Trophoblast cell (in vitro differentiated cells and primary cell): ENCODE measurements at regions not wholly inside any gene's neighbourhood (a gene's known extent, or its start where the extent isn't known, plus 50 kb on each side); places are given as distances from the start of the nearest gene placed in this dataset.

Source experiments
- DNase-seq, 2 donors: peaks; one replicate each; pipeline ENCODE4 v3.0.0-alpha.2; 2016
- H2AFZ ChIP-seq: 2 replicates; pipeline ENCODE4 v1.6.1; 2013; ENCODE audit warnings: low read length, moderate library complexity, mild to moderate bottlenecking; ENCODE audit not compliant: insufficient read depth, poor library complexity
- H2AK5ac ChIP-seq: 2 replicates; pipeline ENCODE4 v1.6.1; 2013; ENCODE audit warnings: mild to moderate bottlenecking, low read length
- H2BK120ac ChIP-seq: 2 replicates; pipeline ENCODE4 v1.6.1; 2013; ENCODE audit warnings: low read length, mild to moderate bottlenecking, moderate library complexity; ENCODE audit not compliant: insufficient read depth, poor library complexity
- H2BK12ac ChIP-seq: 2 replicates; pipeline ENCODE4 v1.6.1; 2013; ENCODE audit warnings: mild to moderate bottlenecking, low read length, moderate library complexity
- H2BK5ac ChIP-seq: 2 replicates; pipeline ENCODE4 v1.6.1; 2013; ENCODE audit warnings: low read length, low read depth, moderate library complexity, mild to moderate bottlenecking; ENCODE audit not compliant: poor library complexity
- H3K14ac ChIP-seq: 2 replicates; pipeline ENCODE4 v1.6.1; 2013; ENCODE audit warnings: mild to moderate bottlenecking, low read length
- H3K18ac ChIP-seq: 2 replicates; pipeline ENCODE4 v1.6.1; 2013; ENCODE audit warnings: mild to moderate bottlenecking, low read length
- H3K23ac ChIP-seq: 2 replicates; pipeline ENCODE4 v1.6.1; 2013; ENCODE audit warnings: low read length
- H3K27ac ChIP-seq: 2 replicates; pipeline ENCODE4 v1.5.1; 2013; ENCODE audit warnings: low read depth, mild to moderate bottlenecking, inconsistent platforms, low read length, moderate library complexity
- H3K27me3 ChIP-seq: 2 replicates; pipeline ENCODE4 v1.6.1; 2013; ENCODE audit warnings: inconsistent platforms, mild to moderate bottlenecking, low read length, moderate library complexity; ENCODE audit not compliant: insufficient read depth
- H3K36me3 ChIP-seq, 2 experiments: 1 replicate in 1 of 2; 2 replicates in 1 of 2; pipeline ENCODE4 v1.6.1; 2013; ENCODE audit warnings: low read length in 2 of 2, mild to moderate bottlenecking in 2 of 2, moderate library complexity in 1 of 2; ENCODE audit not compliant: insufficient read depth in 2 of 2, control insufficient read depth in 1 of 2
- H3K4ac ChIP-seq: 2 replicates; pipeline ENCODE4 v1.6.1; 2013; ENCODE audit warnings: low read depth, mild to moderate bottlenecking, low read length, moderate library complexity
- H3K4me1 ChIP-seq, 2 experiments: 1 replicate in 1 of 2; 2 replicates in 1 of 2; pipeline ENCODE4 v1.6.1; 2013; ENCODE audit warnings: low read length in 2 of 2, mild to moderate bottlenecking in 2 of 2, moderate library complexity in 1 of 2; ENCODE audit not compliant: insufficient read depth in 2 of 2, control insufficient read depth in 1 of 2
- H3K4me2 ChIP-seq: 2 replicates; pipeline ENCODE4 v1.6.1; 2013; ENCODE audit warnings: inconsistent platforms, mild to moderate bottlenecking, low read length, moderate library complexity
- H3K4me3 ChIP-seq: 2 replicates; pipeline ENCODE4 v1.5.1; 2013; ENCODE audit warnings: mild to moderate bottlenecking, low read depth, low read length, inconsistent platforms
- H3K79me1 ChIP-seq: one replicate; pipeline ENCODE4 v1.6.1; 2013; ENCODE audit warnings: low read length
- H3K79me2 ChIP-seq: 2 replicates; pipeline ENCODE4 v1.6.1; 2013; ENCODE audit warnings: low read length, mild to moderate bottlenecking; ENCODE audit not compliant: control insufficient read depth, insufficient read depth, poor library complexity
- H3K9ac ChIP-seq: 2 replicates; pipeline ENCODE4 v1.6.1; 2013; ENCODE audit warnings: mild to moderate bottlenecking, low read length
- H3K9me3 ChIP-seq: 2 replicates; pipeline ENCODE4 v1.6.1; 2013; ENCODE audit warnings: low read depth, mild to moderate bottlenecking, control low read depth, inconsistent platforms, low read length; ENCODE audit not compliant: insufficient read depth
- H4K12ac ChIP-seq: 2 replicates; pipeline ENCODE4 v1.6.1; 2013; ENCODE audit warnings: low read depth, mild to moderate bottlenecking, low read length, moderate library complexity
- H4K8ac ChIP-seq: 2 replicates; pipeline ENCODE4 v1.6.1; 2013; ENCODE audit warnings: low read depth, mild to moderate bottlenecking, low read length, moderate library complexity
- H4K91ac ChIP-seq: one replicate; pipeline ENCODE4 v1.6.1; 2013; ENCODE audit warnings: low read depth, mild to moderate bottlenecking, low read length, moderate library complexity
- WGBS: extraction: QIAGEN DNeasy Blood & Tissue Kit; methylation state at CpG from one replicate; pipeline ENCODE4 v1.1.7; 2013; ENCODE audit warnings: missing lambda C conversion rate; ENCODE audit not compliant: insufficient read length, insufficient coverage; ENCODE audit errors: extremely low coverage; 5-methylcytosine and 5-hydroxymethylcytosine counted together

- Histone ChIP-seq H4K8ac (no peak overlapping the region), H3K4ac (no peak overlapping the region), H2BK5ac (no peak overlapping the region), H3K4me1 (no peaks in the 10 kb centered on the region), H3K4me3 (no peak overlapping the region), H3K36me3 (no peaks in the 10 kb centered on the region), H3K27me3 (no peaks in the 10 kb centered on the region), H3K79me1 (no peaks in the 10 kb centered on the region), H3K14ac (no peak overlapping the region), H3K9me3 (peaks cover 2% of the 10 kb centered on the region), H3K9ac (no peak overlapping the region), H2BK12ac (no peak overlapping the region), H2AFZ (no peak overlapping the region), H3K23ac (no peak overlapping the region), H3K27ac (no peak overlapping the region), H3K79me2 (no peaks in the 10 kb centered on the region), H3K4me2 (no peak overlapping the region), H4K12ac (no peak overlapping the region), H2AK5ac (no peak overlapping the region), H4K91ac (no peak overlapping the region), H3K18ac (no peak overlapping the region), H2BK120ac (no peak overlapping the region)
- DNase-seq = no peak
- no CpG with 5 or more reads among the region's 2 CpGs for WGBS
Measured at GRCh38 chr3:6516694-6517093, 344.2 kb upstream of the GRM7 start.

- WGBS = no CpG with 5 or more reads among the region's 6 CpGs
Measured at GRCh38 chr3:6518709-6519345, 342.1 kb upstream of the GRM7 start.

GRCh38 chr3:6521369-6522113, 339.4 kb upstream of the GRM7 start:
- Histone ChIP-seq H3K14ac (no peak overlapping the region), H3K36me3 (no peaks in the 10 kb centered on the region), H3K9ac (no peak overlapping the region), H2AK5ac (no peak overlapping the region), H3K27ac (no peak overlapping the region), H3K4me3 (no peak overlapping the region), H4K12ac (no peak overlapping the region), H3K4me1 (no peaks in the 10 kb centered on the region), H3K4ac (no peak overlapping the region), H4K91ac (no peak overlapping the region), H3K18ac (no peak overlapping the region), H3K9me3 (peaks cover 2% of the 10 kb centered on the region), H3K23ac (no peak overlapping the region), H3K79me1 (no peaks in the 10 kb centered on the region), H3K27me3 (no peaks in the 10 kb centered on the region), H3K79me2 (no peaks in the 10 kb centered on the region), H2BK12ac (no peak overlapping the region), H2BK120ac (no peak overlapping the region), H3K4me2 (no peak overlapping the region), H2BK5ac (no peak overlapping the region), H2AFZ (no peak overlapping the region), H4K8ac (no peak overlapping the region)
- WGBS = no CpG with 5 or more reads among the region's 2 CpGs
- no peak for DNase-seq

More at GRCh38 chr3:6518709-6519345, 342.1 kb upstream of the GRM7 start:
- Histone ChIP-seq H3K79me2 (no peaks in the 10 kb centered on the region), H2BK12ac (no peak overlapping the region), H3K9ac (no peak overlapping the region), H2BK5ac (no peak overlapping the region), H3K18ac (no peak overlapping the region), H3K9me3 (peaks cover 2% of the 10 kb centered on the region), H3K4me3 (no peak overlapping the region), H2AK5ac (no peak overlapping the region), H3K14ac (no peak overlapping the region), H2BK120ac (no peak overlapping the region), H4K12ac (no peak overlapping the region), H3K27ac (no peak overlapping the region), H2AFZ (no peak overlapping the region), H3K36me3 (no peaks in the 10 kb centered on the region), H3K27me3 (no peaks in the 10 kb centered on the region), H4K8ac (no peak overlapping the region), H4K91ac (no peak overlapping the region), H3K4ac (no peak overlapping the region), H3K4me2 (no peak overlapping the region), H3K23ac (no peak overlapping the region), H3K4me1 (no peaks in the 10 kb centered on the region), H3K79me1 (no peaks in the 10 kb centered on the region)
- no peak for DNase-seq

- Histone ChIP-seq H4K12ac (no peak overlapping the region), H3K27me3 (no peaks in the 10 kb centered on the region), H2BK120ac (no peak overlapping the region), H2BK12ac (no peak overlapping the region), H3K27ac (no peak overlapping the region), H2AK5ac (no peak overlapping the region), H3K36me3 (no peaks in the 10 kb centered on the region), H2AFZ (no peak overlapping the region), H3K4me3 (no peak overlapping the region), H3K79me1 (no peaks in the 10 kb centered on the region), H3K23ac (no peak overlapping the region), H2BK5ac (no peak overlapping the region), H3K18ac (no peak overlapping the region), H3K79me2 (no peaks in the 10 kb centered on the region), H3K9me3 (peaks cover 2% of the 10 kb centered on the region), H3K14ac (no peak overlapping the region), H4K91ac (no peak overlapping the region), H4K8ac (no peak overlapping the region), H3K4me1 (no peaks in the 10 kb centered on the region), H3K4me2 (no peak overlapping the region), H3K4ac (no peak overlapping the region), H3K9ac (no peak overlapping the region)
- DNase-seq = no peak
Measured at GRCh38 chr3:6522191-6522590, 338.7 kb upstream of the GRM7 start.
